ENCODE measurements at regions not wholly inside any gene's neighbourhood (a gene's known extent, or its start where the extent isn't known, plus 50 kb on each side); places are given as distances from the start of the nearest gene placed in this dataset.

DNA sequence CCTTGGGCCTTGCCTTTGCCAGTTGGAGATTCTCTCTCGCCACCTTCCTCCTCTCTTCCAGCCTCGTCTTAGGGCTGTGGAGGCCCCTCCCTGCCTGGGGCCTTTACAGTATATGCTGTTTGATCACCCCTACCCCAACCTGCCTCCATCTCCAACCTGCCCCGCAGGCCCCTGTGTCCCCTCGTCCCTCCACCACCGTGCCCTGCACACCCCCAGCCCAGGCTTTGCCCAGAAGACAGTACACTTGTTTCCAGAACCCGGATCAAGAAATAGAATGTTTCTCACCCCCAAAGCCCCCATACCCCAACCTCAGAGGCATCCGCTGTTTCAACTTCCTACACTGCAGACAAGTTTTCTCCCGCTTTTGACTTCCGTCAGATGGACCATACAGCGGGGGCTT, 202.3 kb upstream of the C14orf180 start:
- POLR2A ChIA-PET (ENCODE audit: low non-redundant PET) = no interaction called here
- CTCF ChIA-PET = no interaction called here
- H3K4me1 ChIP-seq (ENCODE audit: insufficient read depth, low read length, poor library complexity, severe bottlenecking) = no peaks in the 10 kb centered on the region
- peaks cover 6% of the 10 kb centered on the region for H3K9me3 ChIP-seq (ENCODE audit: low read depth, low read length, poor library complexity, severe bottlenecking)
- no peaks in the 10 kb centered on the region for H3K36me3 ChIP-seq (ENCODE audit: insufficient read depth, low read length, poor library complexity, severe bottlenecking)
- TF ChIP-seq, protein P1, sequence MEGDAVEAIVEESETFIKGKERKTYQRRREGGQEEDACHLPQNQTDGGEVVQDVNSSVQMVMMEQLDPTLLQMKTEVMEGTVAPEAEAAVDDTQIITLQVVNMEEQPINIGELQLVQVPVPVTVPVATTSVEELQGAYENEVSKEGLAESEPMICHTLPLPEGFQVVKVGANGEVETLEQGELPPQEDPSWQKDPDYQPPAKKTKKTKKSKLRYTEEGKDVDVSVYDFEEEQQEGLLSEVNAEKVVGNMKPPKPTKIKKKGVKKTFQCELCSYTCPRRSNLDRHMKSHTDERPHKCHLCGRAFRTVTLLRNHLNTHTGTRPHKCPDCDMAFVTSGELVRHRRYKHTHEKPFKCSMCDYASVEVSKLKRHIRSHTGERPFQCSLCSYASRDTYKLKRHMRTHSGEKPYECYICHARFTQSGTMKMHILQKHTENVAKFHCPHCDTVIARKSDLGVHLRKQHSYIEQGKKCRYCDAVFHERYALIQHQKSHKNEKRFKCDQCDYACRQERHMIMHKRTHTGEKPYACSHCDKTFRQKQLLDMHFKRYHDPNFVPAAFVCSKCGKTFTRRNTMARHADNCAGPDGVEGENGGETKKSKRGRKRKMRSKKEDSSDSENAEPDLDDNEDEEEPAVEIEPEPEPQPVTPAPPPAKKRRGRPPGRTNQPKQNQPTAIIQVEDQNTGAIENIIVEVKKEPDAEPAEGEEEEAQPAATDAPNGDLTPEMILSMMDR (conservative IDR thresholded peaks at IDR 0.05; ENCODE audit: low read depth, low read length) = no peak
- no peak for TF ChIP-seq EZH2 (IDR thresholded peaks at IDR 0.05; ENCODE audit: borderline replicate concordance, low read depth, low read length, poor library complexity, severe bottlenecking)
- no peak overlapping the region for H3K27ac ChIP-seq (ENCODE audit: low read depth, low read length, poor library complexity, severe bottlenecking)
- no peak for DNase-seq (ENCODE audit: low spot score)
- BruUV-seq (replicated peaks) = no TSS peak
- peaks cover 6% of the 10 kb centered on the region for H3K27me3 ChIP-seq (replicated peaks; ENCODE audit: insufficient read depth, low read depth, low read length, poor library complexity)
- H3K4me3 ChIP-seq (ENCODE audit: low read depth, low read length, poor library complexity, severe bottlenecking) = no peak overlapping the region
- intact Hi-C loops (cut with micrococcal nuclease; ENCODE audit: unreplicated experiment) = no loop called here

DNA sequence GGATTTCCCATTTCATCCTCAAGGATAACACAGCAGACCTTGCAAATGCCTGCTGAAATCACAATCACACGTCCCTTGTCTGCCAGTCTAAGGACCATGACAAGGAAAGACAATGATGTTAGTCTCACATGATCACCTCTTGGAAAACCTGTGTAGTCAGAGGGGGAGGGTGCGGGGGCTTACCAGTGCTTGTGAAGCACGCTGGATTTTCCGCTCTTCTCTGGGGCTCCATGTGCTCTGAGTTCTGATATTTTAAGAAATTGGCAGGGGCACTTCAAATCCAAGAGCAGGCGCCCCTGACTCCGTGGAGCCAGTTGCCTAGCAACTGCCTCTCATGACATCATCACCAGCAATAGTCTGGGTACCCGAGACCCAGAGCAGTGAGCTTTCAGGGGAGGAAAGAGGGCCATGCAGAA, 200.9 kb upstream of the C14orf180 start:
- intact Hi-C loops (cut with micrococcal nuclease; ENCODE audit: unreplicated experiment) = no loop called here
- no peak for DNase-seq (ENCODE audit: low spot score)
- Histone ChIP-seq H3K4me3 (ENCODE audit: low read depth, low read length, poor library complexity, severe bottlenecking) (no peak overlapping the region), H3K27me3 (replicated peaks; ENCODE audit: insufficient read depth, low read depth, low read length, poor library complexity) (peaks cover 6% of the 10 kb centered on the region), H3K9me3 (ENCODE audit: low read depth, low read length, poor library complexity, severe bottlenecking) (peaks cover 6% of the 10 kb centered on the region), H3K36me3 (ENCODE audit: insufficient read depth, low read length, poor library complexity, severe bottlenecking) (no peaks in the 10 kb centered on the region), H3K27ac (ENCODE audit: low read depth, low read length, poor library complexity, severe bottlenecking) (no peak overlapping the region), H3K4me1 (ENCODE audit: insufficient read depth, low read length, poor library complexity, severe bottlenecking) (peaks cover 3% of the 10 kb centered on the region)
- CTCF ChIA-PET = no interaction called here
- POLR2A ChIA-PET (ENCODE audit: low non-redundant PET) = no interaction called here
- BruUV-seq (replicated peaks) = no TSS peak
- TF ChIP-seq, protein P1 (conservative IDR thresholded peaks at IDR 0.05; ENCODE audit: low read depth, low read length) = no peak
- TF ChIP-seq EZH2 (IDR thresholded peaks at IDR 0.05; ENCODE audit: borderline replicate concordance, low read depth, low read length, poor library complexity, severe bottlenecking) = no peak

DNA sequence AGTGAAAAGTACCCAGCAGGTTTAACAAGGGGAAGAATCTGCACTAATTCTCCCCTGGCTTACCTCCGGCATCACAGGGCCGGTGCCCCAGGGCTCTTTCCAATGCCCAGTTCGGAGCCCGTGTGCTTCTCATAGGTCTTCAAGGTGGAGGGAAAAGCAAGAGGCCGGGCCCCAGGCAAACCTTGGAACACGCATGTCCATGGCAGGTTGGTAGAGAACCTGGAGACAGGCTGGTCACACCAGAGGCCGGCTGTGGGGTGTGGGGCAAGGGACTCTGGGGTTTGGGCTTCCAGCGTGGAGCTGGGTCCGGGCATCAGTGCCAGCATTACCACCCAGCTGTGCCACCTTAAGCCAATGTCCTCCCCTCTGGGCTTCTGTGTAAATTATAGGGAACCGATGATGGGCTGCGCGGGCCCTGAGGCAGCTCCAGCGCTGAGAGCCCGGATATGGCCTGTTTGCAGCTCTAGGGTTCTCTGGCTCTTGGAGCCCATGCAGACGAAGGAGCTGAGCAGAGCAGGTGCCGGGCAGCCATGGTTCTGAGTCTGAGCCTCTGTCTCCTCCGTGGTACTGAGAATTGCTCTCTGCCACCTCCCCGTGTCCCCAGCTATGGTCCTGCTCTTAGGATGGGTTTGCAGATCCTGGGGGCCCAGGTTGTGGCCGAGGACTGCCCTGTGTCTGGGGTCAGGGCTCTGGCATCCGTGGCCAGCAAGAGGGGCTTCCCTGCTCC, 197.0 kb upstream of the C14orf180 start:
- TF ChIP-seq EZH2 (IDR thresholded peaks at IDR 0.05; ENCODE audit: borderline replicate concordance, low read depth, low read length, poor library complexity, severe bottlenecking) = no peak
- TF ChIP-seq, protein P1 (conservative IDR thresholded peaks at IDR 0.05; ENCODE audit: low read depth, low read length) = no peak
- ChIA-PET POLR2A (ENCODE audit: low non-redundant PET) (no interaction called here), CTCF (no interaction called here)
- Histone ChIP-seq H3K9me3 (ENCODE audit: low read depth, low read length, poor library complexity, severe bottlenecking) (peaks cover 6% of the 10 kb centered on the region), H3K36me3 (ENCODE audit: insufficient read depth, low read length, poor library complexity, severe bottlenecking) (no peaks in the 10 kb centered on the region), H3K4me1 (ENCODE audit: insufficient read depth, low read length, poor library complexity, severe bottlenecking) (peaks cover 5% of the 10 kb centered on the region), H3K4me3 (ENCODE audit: low read depth, low read length, poor library complexity, severe bottlenecking) (no peak overlapping the region), H3K27ac (ENCODE audit: low read depth, low read length, poor library complexity, severe bottlenecking) (no peak overlapping the region), H3K27me3 (replicated peaks; ENCODE audit: insufficient read depth, low read depth, low read length, poor library complexity) (peaks cover 6% of the 10 kb centered on the region)
- BruUV-seq (replicated peaks) = no TSS peak
- no peak for DNase-seq (ENCODE audit: low spot score)
- intact Hi-C loops (cut with micrococcal nuclease; ENCODE audit: unreplicated experiment) = no loop called here
